ENCODE measurements at regions not wholly inside any gene's neighbourhood (a gene's known extent, or its start where the extent isn't known, plus 50 kb on each side); places are given as distances from the start of the nearest gene placed in this dataset.

GRCh38 chr7:54825368-54825767, 66.4 kb upstream of the SEC61G start:
- no peak for DNase-seq (ENCODE audit: low read depth in 2 of 2)
- Histone ChIP-seq H4K20me1 (ENCODE audit: control insufficient read depth, extremely low read depth, insufficient read depth, low read length) (no peaks in the 10 kb centered on the region), H3K27me3 (ENCODE audit: control insufficient read depth, insufficient read depth, low read length) (no peaks in the 10 kb centered on the region), H2AFZ (ENCODE audit: low read length) (no peak overlapping the region), H3K4me1 (ENCODE audit: control insufficient read depth, extremely low read depth, insufficient read depth, low read length) (peaks cover 3% of the 10 kb centered on the region), H3K9me3 (ENCODE audit: control insufficient read depth, insufficient read depth, low read depth, low read length) (no peaks in the 10 kb centered on the region), H3K9ac (ENCODE audit: insufficient read depth, low read length) (no peak overlapping the region), H3K4me3 (replicated peaks in 1 of 4; ENCODE audit: control extremely low read depth in 1 of 4, insufficient read depth in 1 of 4, low read depth in 3 of 4, low read length in 4 of 4) (no peak overlapping the region), H3K79me2 (ENCODE audit: control insufficient read depth, insufficient read depth, low read length) (no peaks in the 10 kb centered on the region), H3K4me2 (ENCODE audit: extremely low read depth, insufficient read depth, low read length) (no peak overlapping the region), H3K27ac (ENCODE audit: insufficient read depth, low read length) (no peak overlapping the region), H3K36me3 (ENCODE audit: control insufficient read depth, insufficient read depth, low read length) (no peaks in the 10 kb centered on the region)
- TF ChIP-seq CTCF (conservative IDR thresholded peaks at IDR 0.05 in 1 of 2, IDR thresholded peaks at IDR 0.05 in 1 of 2; ENCODE audit: low read depth in 1 of 2, low read length in 2 of 2): no peak
- TF ChIP-seq EZH2 (IDR thresholded peaks at IDR 0.05; ENCODE audit: low read length, missing control alignments): no peak

GRCh38 chr7:54827734-54828133, 68.7 kb upstream of the SEC61G start:
- Histone ChIP-seq H3K9ac (ENCODE audit: insufficient read depth, low read length) (no peak overlapping the region), H3K4me3 (replicated peaks in 1 of 4; ENCODE audit: control extremely low read depth in 1 of 4, insufficient read depth in 1 of 4, low read depth in 3 of 4, low read length in 4 of 4) (no peak overlapping the region), H2AFZ (ENCODE audit: low read length) (no peak overlapping the region), H3K36me3 (ENCODE audit: control insufficient read depth, insufficient read depth, low read length) (no peaks in the 10 kb centered on the region), H3K9me3 (ENCODE audit: control insufficient read depth, insufficient read depth, low read depth, low read length) (no peaks in the 10 kb centered on the region), H3K79me2 (ENCODE audit: control insufficient read depth, insufficient read depth, low read length) (no peaks in the 10 kb centered on the region), H3K27me3 (ENCODE audit: control insufficient read depth, insufficient read depth, low read length) (no peaks in the 10 kb centered on the region), H3K27ac (ENCODE audit: insufficient read depth, low read length) (no peak overlapping the region), H4K20me1 (ENCODE audit: control insufficient read depth, extremely low read depth, insufficient read depth, low read length) (no peaks in the 10 kb centered on the region), H3K4me1 (ENCODE audit: control insufficient read depth, extremely low read depth, insufficient read depth, low read length) (peaks cover 3% of the 10 kb centered on the region), H3K4me2 (ENCODE audit: extremely low read depth, insufficient read depth, low read length) (no peak overlapping the region)
- TF ChIP-seq EZH2 (IDR thresholded peaks at IDR 0.05; ENCODE audit: low read length, missing control alignments) (no peak), CTCF (conservative IDR thresholded peaks at IDR 0.05 in 1 of 2, IDR thresholded peaks at IDR 0.05 in 1 of 2; ENCODE audit: low read depth in 1 of 2, low read length in 2 of 2) (no peak)
- no peak for DNase-seq (ENCODE audit: low read depth in 2 of 2)

GRCh38 chr7:54831046-54831643, 72.1 kb upstream of the SEC61G start:
- no peak overlapping the region for H3K27ac ChIP-seq (ENCODE audit: insufficient read depth, low read length)
- H3K9me3 ChIP-seq (ENCODE audit: control insufficient read depth, insufficient read depth, low read depth, low read length): no peaks in the 10 kb centered on the region
- no peaks in the 10 kb centered on the region for H3K27me3 ChIP-seq (ENCODE audit: control insufficient read depth, insufficient read depth, low read length)
- H3K79me2 ChIP-seq (ENCODE audit: control insufficient read depth, insufficient read depth, low read length): no peaks in the 10 kb centered on the region
- peak in 1 of 2 donors; percentile 49 for DNase-seq (ENCODE audit: low read depth in 2 of 2)
- no peaks in the 10 kb centered on the region for H3K36me3 ChIP-seq (ENCODE audit: control insufficient read depth, insufficient read depth, low read length)
- H2AFZ ChIP-seq (ENCODE audit: low read length): no peak overlapping the region
- no peak for TF ChIP-seq EZH2 (IDR thresholded peaks at IDR 0.05; ENCODE audit: low read length, missing control alignments)
- TF ChIP-seq CTCF (conservative IDR thresholded peaks at IDR 0.05 in 1 of 2, IDR thresholded peaks at IDR 0.05 in 1 of 2; ENCODE audit: low read depth in 1 of 2, low read length in 2 of 2): no peak
- no peak overlapping the region for H3K9ac ChIP-seq (ENCODE audit: insufficient read depth, low read length)
- H3K4me3 ChIP-seq (replicated peaks in 1 of 4; ENCODE audit: control extremely low read depth in 1 of 4, insufficient read depth in 1 of 4, low read depth in 3 of 4, low read length in 4 of 4): no peak overlapping the region
- H4K20me1 ChIP-seq (ENCODE audit: control insufficient read depth, extremely low read depth, insufficient read depth, low read length): no peaks in the 10 kb centered on the region
- no peaks in the 10 kb centered on the region for H3K4me1 ChIP-seq (ENCODE audit: control insufficient read depth, extremely low read depth, insufficient read depth, low read length)
- no peak overlapping the region for H3K4me2 ChIP-seq (ENCODE audit: extremely low read depth, insufficient read depth, low read length)

Measured in fibroblast of lung (primary cell).